K562 (cell line): ENCODE measurements at regions not wholly inside any gene's neighbourhood (a gene's known extent, or its start where the extent isn't known, plus 50 kb on each side); places are given as distances from the start of the nearest gene placed in this dataset.

Experiments
- ATAC-seq: fragments of 200-7000 bp; cut with Tn5 transposase; 3 replicates; pipeline ENCODE4 v1.9.1; 2020; ENCODE audit warnings: moderate library complexity
- BruUV-seq: library from RNA; stranded (reverse); fragments of 400-500 nt; replicated peaks from 2 replicates; lab custom pipeline; 2021; lab: Mats Ljungman, UMichigan
- CTCF ChIA-PET: fragments of 300-600 bp; formaldehyde crosslinking; extraction: SDS; loops from one replicate; lab custom pipeline; 2021; ENCODE audit warnings: low intra/inter-chr PET ratio; lab: Yijun Ruan, JAX
- POLR2A ChIA-PET: fragments of 300-600, 350-650 bp; sonication (Branson Sonifier 250); formaldehyde crosslinking; extraction: SDS; loops from one replicate; lab custom pipeline; 2021; ENCODE audit warnings: antibody characterized with exemption, inconsistent platforms; lab: Yijun Ruan, JAX
- DNase-seq, 4 experiments: peaks; one replicate each; pipeline versions ENCODE4 v3.0.0 to v3.0.0-alpha.2; 2011 to 2018; ENCODE audit warnings: low spot score in 3 of 4, mixed read lengths in 3 of 4; ENCODE audit errors: extremely low read depth in 1 of 4
- FAIRE-seq: peaks from 2 replicates; lab custom pipeline; 2011; peaks lifted over from hg19 to GRCh38; lab: Jason Lieb, UNC
- H2AFZ ChIP-seq: 2 replicates; pipeline ENCODE4 v1.6.0; 2011; ENCODE audit warnings: low read depth, low read length, control low read depth, inconsistent platforms
- H3K27ac ChIP-seq: fragments of 200-600 bp; 3 replicates; pipeline ENCODE4 v1.8.0; 2011; ENCODE audit warnings: low read depth, mild to moderate bottlenecking, control low read depth, inconsistent platforms, low read length, moderate library complexity, mixed read lengths; ENCODE audit errors: extremely low read depth
- H3K27me3 ChIP-seq, 2 experiments: fragments of 300-600 bp in 1 of 2; 2 replicates in 1 of 2; 3 replicates in 1 of 2; pipeline versions ENCODE4 v1.6.0 to v1.8.0; 2011; ENCODE audit warnings: inconsistent platforms in 2 of 2, low read length in 2 of 2, mild to moderate bottlenecking in 1 of 2, mixed read lengths in 1 of 2, moderate library complexity in 1 of 2; ENCODE audit not compliant: control insufficient read depth in 2 of 2, insufficient read depth in 2 of 2
- H3K36me3 ChIP-seq: fragments of 300-600 bp; 3 replicates; pipeline ENCODE4 v1.8.0; 2011; ENCODE audit warnings: mild to moderate bottlenecking, low read length, inconsistent platforms; ENCODE audit not compliant: control insufficient read depth, insufficient read depth
- H3K4me1 ChIP-seq, 2 experiments: fragments of 200-600 bp in 1 of 2; replicated peaks in 1 of 2; 2 replicates in 1 of 2; 3 replicates in 1 of 2; pipeline versions ENCODE4 v1.5.1 to v1.8.0; 2011; ENCODE audit warnings: inconsistent platforms in 2 of 2, low read length in 2 of 2, mild to moderate bottlenecking in 1 of 2, mixed read lengths in 1 of 2, moderate library complexity in 1 of 2; ENCODE audit not compliant: control insufficient read depth in 2 of 2, insufficient read depth in 2 of 2
- H3K4me2 ChIP-seq: 2 replicates; pipeline ENCODE4 v1.6.1; 2011; ENCODE audit warnings: low read length, control low read depth, inconsistent platforms, mixed read lengths; ENCODE audit not compliant: insufficient read depth
- H3K4me3 ChIP-seq: fragments of 200-600 bp; sonication (generic), shearing (Covaris generic); 2 replicates; pipeline ENCODE4 v1.5.1; 2016; ENCODE audit warnings: control low read depth, inconsistent platforms
- H3K79me2 ChIP-seq: fragments of 200-600 bp; 3 replicates; pipeline ENCODE4 v1.8.0; 2011; ENCODE audit warnings: low read length, inconsistent platforms; ENCODE audit not compliant: control insufficient read depth, insufficient read depth
- H3K9ac ChIP-seq, 2 experiments: 2 replicates each; pipeline versions ENCODE4 v1.6.0 to v1.6.1; 2011; ENCODE audit warnings: low read depth in 2 of 2, low read length in 2 of 2, control low read depth in 1 of 2, inconsistent platforms in 1 of 2, mild to moderate bottlenecking in 1 of 2, mixed read lengths in 1 of 2; ENCODE audit not compliant: insufficient read depth in 1 of 2
- H3K9me1 ChIP-seq: one replicate; pipeline ENCODE4 v1.6.0; 2011; ENCODE audit warnings: inconsistent platforms, mild to moderate bottlenecking, low read length, moderate library complexity; ENCODE audit not compliant: control insufficient read depth, insufficient read depth
- H3K9me3 ChIP-seq: replicated peaks from 2 replicates; pipeline ENCODE4 v1.5.1; 2011; ENCODE audit warnings: low read depth, low read length, inconsistent platforms; ENCODE audit not compliant: control insufficient read depth, insufficient read depth
- H4K20me1 ChIP-seq: replicated peaks from 2 replicates; pipeline ENCODE4 v1.6.1; 2011; ENCODE audit warnings: low read length, inconsistent platforms, mixed read lengths; ENCODE audit not compliant: control insufficient read depth, insufficient read depth
- BRF1 ChIP-seq: IDR thresholded peaks from 3 replicates; pipeline ENCODE4 v1.6.1; 2011; ENCODE audit warnings: borderline replicate concordance, mild to moderate bottlenecking; ENCODE audit not compliant: insufficient read length; ENCODE audit errors: extremely low read depth
- C11orf30 ChIP-seq: fragments of 450-650 bp; IDR thresholded peaks from 2 replicates; pipeline ENCODE4 v1.6.1; 2016; ENCODE audit warnings: low read depth, mild to moderate bottlenecking
- CHCHD3 ChIP-seq: fragments of 250-450 bp; sonication (Bioruptor Pico); IDR thresholded peaks from 2 replicates; pipeline ENCODE4 v2.1.2; 2022; ENCODE audit warnings: mild to moderate bottlenecking
- MAFF ChIP-seq: IDR thresholded peaks from 2 replicates; pipeline ENCODE4 v1.6.1; 2012; ENCODE audit warnings: low read length, improper control_type of control experiment
- MAFG ChIP-seq: fragments of 450-650 bp; conservative IDR thresholded peaks from 2 replicates; pipeline ENCODE4 v1.6.1; 2016; ENCODE audit warnings: missing genetic modification characterization, missing compliant biosample characterization
- MAFK ChIP-seq: IDR thresholded peaks from 2 replicates; pipeline ENCODE4 v1.6.1; 2011; ENCODE audit warnings: low read length, improper control_type of control experiment
- MCM3 ChIP-seq: fragments of 450-650 bp; IDR thresholded peaks from 2 replicates; pipeline ENCODE4 v1.6.1; 2016
- RBM17 ChIP-seq: fragments of 200-400 bp; formaldehyde crosslinking; IDR thresholded peaks from 2 replicates; pipeline ENCODE4 v1.6.1; 2017; ENCODE audit warnings: low read depth, mild to moderate bottlenecking, low read length, borderline replicate concordance
- RUNX1 ChIP-seq: sonication (generic); IDR thresholded peaks from 2 replicates; pipeline ENCODE4 v1.6.1; 2016; ENCODE audit warnings: antibody characterized with exemption, low read depth
- TARDBP ChIP-seq: fragments of 450-650 bp; IDR thresholded peaks from 2 replicates; pipeline ENCODE4 v1.6.1; 2016
- ZNF24 ChIP-seq: fragments of 450-650 bp; IDR thresholded peaks from 2 replicates; pipeline ENCODE4 v1.6.1; 2016
- ZNF316 ChIP-seq: fragments of 450-650 bp; IDR thresholded peaks from 2 replicates; pipeline ENCODE4 v1.6.1; 2016
- ZNF431 ChIP-seq: sonication (generic); formaldehyde crosslinking; IDR thresholded peaks from 2 replicates; pipeline ENCODE4 v1.8.0; 2022; ENCODE audit warnings: mild to moderate bottlenecking, missing genetic modification reagents
- ZNF445 ChIP-seq: fragments of 250-450 bp; sonication (Bioruptor Pico); IDR thresholded peaks from 2 replicates; pipeline ENCODE4 v1.4.0; 2020; ENCODE audit warnings: low read depth, mild to moderate bottlenecking, moderate library complexity
- ZNF830 ChIP-seq: fragments of 250-450 bp; sonication (Bioruptor Pico); IDR thresholded peaks from 2 replicates; pipeline ENCODE4 v1.5.0; 2021; ENCODE audit warnings: mild to moderate bottlenecking
- WGBS: fragments of 100-300 bp; shearing (Covaris generic); methylation state at CpG from one replicate; pipeline ENCODE4 v1.1.6; 2016; ENCODE audit warnings: low coverage, mixed read lengths; ENCODE audit not compliant: insufficient coverage; ENCODE audit errors: missing lambda C conversion rate; 5-methylcytosine and 5-hydroxymethylcytosine counted together
- in situ Hi-C: fragments of 300-500 bp; cut with MboI; formaldehyde crosslinking; loops from 4 replicates; pipeline ENCODE4 v1.15.0; 2018; ENCODE audit warnings: inconsistent platforms, mixed read lengths
- intact Hi-C: fragments of 100-400 bp; cut with micrococcal nuclease; formaldehyde crosslinking; loops from 2 replicates; pipeline ENCODE4 v1.14.2; 2022
- TF ChIP-seq, protein P1 (sequence below): fragments of 250-450 bp; sonication (Bioruptor Pico); IDR thresholded peaks from 2 replicates; pipeline ENCODE4 v1.4.0; 2020; ENCODE audit warnings: mild to moderate bottlenecking

DNA sequence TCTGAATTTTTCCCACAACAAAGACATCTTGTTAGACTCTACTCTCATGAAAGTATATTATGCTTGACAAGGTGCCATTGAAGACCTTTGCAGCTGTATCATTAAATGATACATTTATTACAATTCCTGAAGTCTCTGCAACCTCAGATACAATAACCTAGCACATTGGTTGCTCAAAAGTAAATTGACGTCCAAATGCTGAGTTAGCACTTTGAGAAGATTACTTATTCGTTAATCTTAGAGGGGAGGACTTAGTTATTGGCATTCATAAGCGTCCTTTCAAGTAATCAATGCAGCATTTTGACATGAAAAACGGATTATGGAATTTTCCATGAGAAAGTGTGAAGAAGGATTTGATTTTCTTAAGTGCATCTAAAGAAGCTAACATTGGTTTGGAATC lies 151.6 kb downstream of the ARSF start:
- no peak for ATAC-seq

DNA sequence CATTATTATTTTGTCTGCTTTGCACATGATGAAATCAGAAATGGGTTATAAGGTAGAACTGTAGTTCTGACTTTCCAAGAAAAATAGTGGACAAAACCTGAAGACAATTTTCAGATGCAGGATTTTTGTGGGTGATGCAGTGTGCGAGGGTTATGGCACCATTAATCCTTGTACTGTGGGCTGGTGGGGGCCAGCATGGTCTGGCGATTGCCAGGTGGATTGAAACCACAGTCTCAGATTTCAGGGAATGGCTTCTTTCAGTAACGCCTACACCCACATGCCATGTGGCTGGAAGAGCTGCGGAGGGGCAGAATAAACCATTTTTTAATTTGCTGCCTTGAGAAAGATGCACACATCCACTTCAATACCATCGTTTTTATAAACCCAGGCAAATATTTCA lies 150.5 kb downstream of the ARSF start:
- Histone ChIP-seq H2AFZ (no peak overlapping the region), H3K27me3 (no peaks in the 10 kb centered on the region), H3K27ac (no peak overlapping the region), H3K79me2 (no peaks in the 10 kb centered on the region), H3K9me3 (no peaks in the 10 kb centered on the region), H3K9me1 (no peaks in the 10 kb centered on the region), H3K4me2 (no peak overlapping the region), H3K36me3 (no peaks in the 10 kb centered on the region), H3K4me1 (no peaks in the 10 kb centered on the region), H4K20me1 (no peaks in the 10 kb centered on the region), H3K9ac (no peak overlapping the region), H3K4me3 (no peak overlapping the region)
- FAIRE-seq (no peak), ATAC-seq (no peak), DNase-seq (no peak)
- intact Hi-C loops (no loop called here), in situ Hi-C loops (no loop called here)
- POLR2A ChIA-PET = no interaction called here
- 0% methylated on average over 5 of the region's 5 CpGs for WGBS
- no peak for TF ChIP-seq ZNF445 (CRISPR knock-in tag)
- TF ChIP-seq RBM17 = no peak
- TF ChIP-seq BRF1 = no peak
- no peak for TF ChIP-seq ZNF24
- no peak for TF ChIP-seq TARDBP
- no peak for TF ChIP-seq RUNX1
- TF ChIP-seq ZNF431 (CRISPR knock-in tag) = no peak
- BruUV-seq = no TSS peak
- CTCF ChIA-PET = no interaction called here

More for the DNA sequence above, 151.6 kb downstream of the ARSF start:
- H3K9me1 ChIP-seq = no peaks in the 10 kb centered on the region
- no peaks in the 10 kb centered on the region for H3K27me3 ChIP-seq
- WGBS = 2% methylated on average over 4 of the region's 4 CpGs
- H2AFZ ChIP-seq = no peak overlapping the region
- DNase-seq (no peak), FAIRE-seq (no peak)
- H3K36me3 ChIP-seq = no peaks in the 10 kb centered on the region
- H3K9me3 ChIP-seq = no peaks in the 10 kb centered on the region
- no peaks in the 10 kb centered on the region for H3K79me2 ChIP-seq
- TF ChIP-seq CHCHD3 = no peak
- peak; percentile 59 for TF ChIP-seq MAFG (tag)
- peak; percentile 59; the same call in 1 of the 2 replicates for TF ChIP-seq ZNF316
- TF ChIP-seq MCM3 = no peak
- peak; percentile 50 for TF ChIP-seq MAFF
- TF ChIP-seq, protein P1, sequence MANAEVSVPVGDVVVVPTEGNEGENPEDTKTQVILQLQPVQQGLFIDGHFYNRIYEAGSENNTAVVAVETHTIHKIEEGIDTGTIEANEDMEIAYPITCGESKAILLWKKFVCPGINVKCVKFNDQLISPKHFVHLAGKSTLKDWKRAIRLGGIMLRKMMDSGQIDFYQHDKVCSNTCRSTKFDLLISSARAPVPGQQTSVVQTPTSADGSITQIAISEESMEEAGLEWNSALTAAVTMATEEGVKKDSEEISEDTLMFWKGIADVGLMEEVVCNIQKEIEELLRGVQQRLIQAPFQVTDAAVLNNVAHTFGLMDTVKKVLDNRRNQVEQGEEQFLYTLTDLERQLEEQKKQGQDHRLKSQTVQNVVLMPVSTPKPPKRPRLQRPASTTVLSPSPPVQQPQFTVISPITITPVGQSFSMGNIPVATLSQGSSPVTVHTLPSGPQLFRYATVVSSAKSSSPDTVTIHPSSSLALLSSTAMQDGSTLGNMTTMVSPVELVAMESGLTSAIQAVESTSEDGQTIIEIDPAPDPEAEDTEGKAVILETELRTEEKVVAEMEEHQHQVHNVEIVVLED (CRISPR knock-in tag) = no peak
- TF ChIP-seq MAFK = peak; percentile 65; the same call in 1 of the 2 replicates
- TF ChIP-seq C11orf30 = peak; percentile 50; the same call in 1 of the 2 replicates
- TF ChIP-seq ZNF830 = no peak
- in situ Hi-C loops = no loop called here
- no peak overlapping the region for H3K4me2 ChIP-seq
- H3K4me1 ChIP-seq = no peaks in the 10 kb centered on the region
- BruUV-seq = no TSS peak
- H3K27ac ChIP-seq = no peak overlapping the region
- no peaks in the 10 kb centered on the region for H4K20me1 ChIP-seq
- no peak overlapping the region for H3K4me3 ChIP-seq
- no peak overlapping the region for H3K9ac ChIP-seq
- ChIA-PET CTCF (no interaction called here), POLR2A (no interaction called here)
- intact Hi-C loops = no loop called here
